GM12878 (cell line): ENCODE measurements at regions not wholly inside any gene's neighbourhood (a gene's known extent, or its start where the extent isn't known, plus 50 kb on each side); places are given as distances from the start of the nearest gene placed in this dataset.

ENCODE experiments used
- ATAC-seq: fragments of 200-7000 bp; cut with Tn5 transposase; 3 replicates; pipeline ENCODE4 v1.9.1; 2020; ENCODE audit warnings: mild to moderate bottlenecking, moderate library complexity
- BruUV-seq: library from RNA; stranded (reverse); fragments of 400-500 nt; replicated peaks from 2 replicates; lab custom pipeline; 2021; lab: Mats Ljungman, UMichigan
- CTCF ChIA-PET: fragments of 300-600 bp; sonication (Branson Sonifier 250); formaldehyde crosslinking; extraction: SDS; loops from one replicate; lab custom pipeline; 2021; ENCODE audit warnings: inconsistent platforms; lab: Yijun Ruan, JAX
- POLR2A ChIA-PET: fragments of 350-600 bp; formaldehyde crosslinking; extraction: SDS; loops from one replicate; lab custom pipeline; 2021; ENCODE audit warnings: inconsistent platforms; lab: Charles Lee
- RAD21 ChIA-PET: fragments of 300-600 bp; sonication (Branson Sonifier 250); formaldehyde crosslinking; loops from one replicate; lab custom pipeline; 2023; ENCODE audit warnings: antibody characterized with exemption; ENCODE audit not compliant: unreplicated experiment; lab: Charles Lee
- SMC1A ChIA-PET: fragments of 300-600 bp; sonication (Branson Sonifier 250); formaldehyde crosslinking; loops from one replicate; lab custom pipeline; 2023; ENCODE audit not compliant: unreplicated experiment, uncharacterized antibody; lab: Charles Lee
- DNase-seq: peaks from one replicate; pipeline ENCODE4 v3.0.0-alpha.2; 2011; ENCODE audit warnings: low read depth, low spot score
- FAIRE-seq: peaks from 3 replicates; lab custom pipeline; 2011; peaks lifted over from hg19 to GRCh38; lab: Jason Lieb, UNC
- H2AFZ ChIP-seq: 2 replicates; pipeline ENCODE4 v1.6.0; 2011; ENCODE audit warnings: low read depth, low read length, control low read depth; ENCODE audit not compliant: control insufficient read depth
- H3K27ac ChIP-seq: 2 replicates; pipeline ENCODE4 v1.5.1; 2011; ENCODE audit warnings: control low read depth; ENCODE audit not compliant: control insufficient read depth, insufficient read depth
- H3K27me3 ChIP-seq, 2 experiments: replicated peaks in 1 of 2; 2 replicates each; pipeline versions ENCODE4 v1.6.0 to v1.6.1; 2011; ENCODE audit warnings: low read length in 1 of 2; ENCODE audit not compliant: control insufficient read depth in 2 of 2, insufficient read depth in 2 of 2
- H3K36me3 ChIP-seq, 2 experiments: 2 replicates each; pipeline ENCODE4 v1.5.1; 2011; ENCODE audit warnings: low read length in 1 of 2; ENCODE audit not compliant: control insufficient read depth in 2 of 2, insufficient read depth in 2 of 2
- H3K4me1 ChIP-seq: 2 replicates; pipeline ENCODE4 v1.6.1; 2011; ENCODE audit warnings: mild to moderate bottlenecking, low read length, moderate library complexity, mixed read lengths; ENCODE audit not compliant: control insufficient read depth, insufficient read depth
- H3K4me2 ChIP-seq: 2 replicates; pipeline ENCODE4 v1.6.0; 2011; ENCODE audit warnings: control low read depth; ENCODE audit not compliant: control insufficient read depth, insufficient read depth
- H3K4me3 ChIP-seq: fragments of 200-600 bp; sonication (generic); 2 replicates; pipeline ENCODE4 v1.5.1; 2016
- H3K79me2 ChIP-seq: 2 replicates; pipeline ENCODE4 v1.6.0; 2011; ENCODE audit warnings: low read length; ENCODE audit not compliant: control insufficient read depth, insufficient read depth
- H3K9ac ChIP-seq: 2 replicates; pipeline ENCODE4 v1.8.0; 2011; ENCODE audit warnings: low read length, control low read depth, mixed read lengths; ENCODE audit not compliant: control insufficient read depth, insufficient read depth
- H3K9me3 ChIP-seq: replicated peaks from 3 replicates; pipeline ENCODE4 v1.5.1; 2011; ENCODE audit warnings: mild to moderate bottlenecking, low read length; ENCODE audit not compliant: control insufficient read depth, insufficient read depth
- H4K20me1 ChIP-seq: 2 replicates; pipeline ENCODE4 v1.6.0; 2011; ENCODE audit not compliant: control insufficient read depth, insufficient read depth
- ATF3 ChIP-seq: IDR thresholded peaks from 2 replicates; pipeline ENCODE4 v1.6.1; 2011; ENCODE audit warnings: low read depth, mild to moderate bottlenecking, low read length, moderate library complexity, borderline replicate concordance; ENCODE audit errors: extremely low read depth
- ATF7 ChIP-seq: fragments of 450-650 bp; IDR thresholded peaks from 2 replicates; pipeline ENCODE4 v1.6.1; 2016; ENCODE audit warnings: low read depth, mild to moderate bottlenecking
- CHD2 ChIP-seq: IDR thresholded peaks from 2 replicates; pipeline ENCODE4 v1.6.1; 2011; ENCODE audit warnings: low read depth, low read length, improper control_type of control experiment, borderline replicate concordance
- ETV6 ChIP-seq, 2 experiments: fragments of 450-650 bp in 1 of 2; IDR thresholded peaks in 1 of 2; conservative IDR thresholded peaks in 1 of 2; 2 replicates each; pipeline ENCODE4 v1.6.1; 2014; ENCODE audit warnings: antibody characterized with exemption in 1 of 2, borderline replicate concordance in 1 of 2, low read depth in 1 of 2, mild to moderate bottlenecking in 1 of 2, moderate library complexity in 1 of 2
- HDAC2 ChIP-seq: fragments of 200-600 bp; sonication (generic); IDR thresholded peaks from 2 replicates; pipeline ENCODE4 v1.6.1; 2017
- NKRF ChIP-seq: fragments of 450-650 bp; conservative IDR thresholded peaks from 2 replicates; pipeline ENCODE4 v1.6.1; 2017; ENCODE audit warnings: mild to moderate bottlenecking, moderate library complexity
- RB1 ChIP-seq: fragments of 450-650 bp; formaldehyde crosslinking; IDR thresholded peaks from 2 replicates; pipeline ENCODE4 v1.6.1; 2017; ENCODE audit warnings: mild to moderate bottlenecking, borderline replicate concordance
- RBBP5 ChIP-seq: fragments of 200-600 bp; sonication (generic); conservative IDR thresholded peaks from 2 replicates; pipeline ENCODE4 v1.6.1; 2016
- RELA ChIP-seq: fragments of 450-650 bp; IDR thresholded peaks from 2 replicates; pipeline ENCODE4 v1.8.0; 2014; ENCODE audit warnings: borderline replicate concordance; ENCODE audit not compliant: partially characterized antibody
- SIN3A ChIP-seq: IDR thresholded peaks from 2 replicates; pipeline ENCODE4 v1.6.1; 2012; ENCODE audit warnings: low read depth, low read length, improper control_type of control experiment
- SIX5 ChIP-seq: IDR thresholded peaks from 2 replicates; pipeline ENCODE4 v1.6.1; 2011; ENCODE audit warnings: mild to moderate bottlenecking, low read depth, low read length, moderate library complexity; ENCODE audit not compliant: severe bottlenecking
- SREBF1 ChIP-seq: IDR thresholded peaks from 2 replicates; pipeline ENCODE4 v1.6.1; 2012; ENCODE audit warnings: mild to moderate bottlenecking, low read length
- YY1 ChIP-seq: IDR thresholded peaks from 2 replicates; pipeline ENCODE4 v1.6.1; 2011; ENCODE audit warnings: low read depth, mild to moderate bottlenecking, low read length
- WGBS: methylation state at CpG from one replicate; pipeline ENCODE4 v1.1.6; 2016; ENCODE audit warnings: low lambda C conversion rate; ENCODE audit not compliant: insufficient replicate concordance, insufficient coverage; ENCODE audit errors: missing lambda C conversion rate; 5-methylcytosine and 5-hydroxymethylcytosine counted together
- in situ Hi-C: fragments of 300-500 bp; cut with MboI; formaldehyde crosslinking; loops from 9 replicates; pipeline ENCODE4 v1.14.3; 2018; ENCODE audit warnings: mixed read lengths
- intact Hi-C: fragments of 100-400 bp; cut with micrococcal nuclease; formaldehyde crosslinking; loops from one replicate; pipeline ENCODE4 v1.14.2; 2022; ENCODE audit not compliant: unreplicated experiment
- TF ChIP-seq, protein P1 (sequence below): fragments of 450-650 bp; IDR thresholded peaks from 2 replicates; pipeline ENCODE4 v1.6.1; 2016; ENCODE audit warnings: mild to moderate bottlenecking
- TF ChIP-seq, protein P2 (sequence below): fragments of 450-650 bp; IDR thresholded peaks from 2 replicates; pipeline ENCODE4 v1.6.1; 2017; ENCODE audit warnings: mild to moderate bottlenecking
- TF ChIP-seq, protein P3 (sequence below), 3 experiments: IDR thresholded peaks in 2 of 3; conservative IDR thresholded peaks in 1 of 3; 2 replicates each; pipeline ENCODE4 v1.5.1; 2011; ENCODE audit warnings: low read depth in 3 of 3, low read length in 3 of 3, mild to moderate bottlenecking in 3 of 3, control low read depth in 2 of 3, moderate library complexity in 2 of 3, inconsistent platforms in 1 of 3, mixed read lengths in 1 of 3; ENCODE audit not compliant: control insufficient read depth in 2 of 3, insufficient read depth in 1 of 3; ENCODE audit errors: extremely low read depth in 1 of 3

DNA sequence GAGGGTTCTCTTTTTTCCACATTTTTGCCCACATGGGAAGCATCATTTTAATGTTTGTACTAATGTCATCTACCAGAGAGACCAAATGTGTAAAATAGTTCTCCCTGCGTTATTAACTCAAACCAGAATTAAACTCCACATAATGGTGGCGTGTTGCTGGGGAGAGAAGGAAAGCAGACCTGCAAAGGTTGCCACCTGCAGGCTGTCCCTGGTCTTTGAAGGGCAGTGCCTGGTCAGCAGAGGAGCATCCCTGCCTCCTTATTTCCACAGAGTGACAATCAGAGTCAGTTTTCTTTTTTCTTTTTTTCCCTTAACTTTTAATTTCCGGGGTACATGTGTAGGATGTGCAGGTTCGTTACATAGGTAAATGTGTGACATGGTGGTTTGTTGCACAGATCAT lies 214.5 kb downstream of the TBX18 start:
- no peaks in the 10 kb centered on the region for H3K4me1 ChIP-seq
- intact Hi-C loops: loop anchor here (10.0 kb wide), 1 partner anchor 215 kb away; no protein-coding TSS in a partner anchor
- no peak overlapping the region for H3K4me3 ChIP-seq
- H3K27ac ChIP-seq: no peak overlapping the region
- H3K4me2 ChIP-seq: no peak overlapping the region
- no TSS peak for BruUV-seq
- FAIRE-seq (no peak), ATAC-seq (no peak), DNase-seq (no peak)
- 32% methylated on average over 4 of the region's 4 CpGs for WGBS
- ChIA-PET RAD21 (no interaction called here), POLR2A (no interaction called here), SMC1A (interaction anchor here (1.2 to 4.7 kb wide), 4 partner anchors 18 to 122 kb away, joined by 3 to 40 read pairs (median 4); no protein-coding TSS in a partner anchor), CTCF (interaction anchor here (0.9 kb wide), 1 partner anchor 127 kb away, joined by 3 read pairs; no protein-coding TSS in a partner anchor)
- no peak overlapping the region for H3K9ac ChIP-seq
- in situ Hi-C loops: no loop called here
- no peaks in the 10 kb centered on the region for H3K36me3 ChIP-seq
- H4K20me1 ChIP-seq: no peaks in the 10 kb centered on the region
- no peaks in the 10 kb centered on the region for H3K79me2 ChIP-seq
- no peaks in the 10 kb centered on the region for H3K27me3 ChIP-seq
- H2AFZ ChIP-seq: no peak overlapping the region
- no peaks in the 10 kb centered on the region for H3K9me3 ChIP-seq
- TF ChIP-seq RELA: no peak
- TF ChIP-seq SREBF1: no peak
- no peak for TF ChIP-seq NKRF
- TF ChIP-seq, protein P1, sequence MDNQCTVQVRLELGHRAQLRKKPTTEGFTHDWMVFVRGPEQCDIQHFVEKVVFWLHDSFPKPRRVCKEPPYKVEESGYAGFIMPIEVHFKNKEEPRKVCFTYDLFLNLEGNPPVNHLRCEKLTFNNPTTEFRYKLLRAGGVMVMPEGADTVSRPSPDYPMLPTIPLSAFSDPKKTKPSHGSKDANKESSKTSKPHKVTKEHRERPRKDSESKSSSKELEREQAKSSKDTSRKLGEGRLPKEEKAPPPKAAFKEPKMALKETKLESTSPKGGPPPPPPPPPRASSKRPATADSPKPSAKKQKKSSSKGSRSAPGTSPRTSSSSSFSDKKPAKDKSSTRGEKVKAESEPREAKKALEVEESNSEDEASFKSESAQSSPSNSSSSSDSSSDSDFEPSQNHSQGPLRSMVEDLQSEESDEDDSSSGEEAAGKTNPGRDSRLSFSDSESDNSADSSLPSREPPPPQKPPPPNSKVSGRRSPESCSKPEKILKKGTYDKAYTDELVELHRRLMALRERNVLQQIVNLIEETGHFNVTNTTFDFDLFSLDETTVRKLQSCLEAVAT: no peak
- TF ChIP-seq SIN3A: no peak
- TF ChIP-seq, protein P2, sequence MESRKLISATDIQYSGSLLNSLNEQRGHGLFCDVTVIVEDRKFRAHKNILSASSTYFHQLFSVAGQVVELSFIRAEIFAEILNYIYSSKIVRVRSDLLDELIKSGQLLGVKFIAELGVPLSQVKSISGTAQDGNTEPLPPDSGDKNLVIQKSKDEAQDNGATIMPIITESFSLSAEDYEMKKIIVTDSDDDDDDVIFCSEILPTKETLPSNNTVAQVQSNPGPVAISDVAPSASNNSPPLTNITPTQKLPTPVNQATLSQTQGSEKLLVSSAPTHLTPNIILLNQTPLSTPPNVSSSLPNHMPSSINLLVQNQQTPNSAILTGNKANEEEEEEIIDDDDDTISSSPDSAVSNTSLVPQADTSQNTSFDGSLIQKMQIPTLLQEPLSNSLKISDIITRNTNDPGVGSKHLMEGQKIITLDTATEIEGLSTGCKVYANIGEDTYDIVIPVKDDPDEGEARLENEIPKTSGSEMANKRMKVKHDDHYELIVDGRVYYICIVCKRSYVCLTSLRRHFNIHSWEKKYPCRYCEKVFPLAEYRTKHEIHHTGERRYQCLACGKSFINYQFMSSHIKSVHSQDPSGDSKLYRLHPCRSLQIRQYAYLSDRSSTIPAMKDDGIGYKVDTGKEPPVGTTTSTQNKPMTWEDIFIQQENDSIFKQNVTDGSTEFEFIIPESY: no peak
- TF ChIP-seq RB1: no peak
- TF ChIP-seq ATF3: no peak
- no peak for TF ChIP-seq RBBP5
- TF ChIP-seq SIX5: no peak
- no peak for TF ChIP-seq HDAC2
- TF ChIP-seq, protein P3, sequence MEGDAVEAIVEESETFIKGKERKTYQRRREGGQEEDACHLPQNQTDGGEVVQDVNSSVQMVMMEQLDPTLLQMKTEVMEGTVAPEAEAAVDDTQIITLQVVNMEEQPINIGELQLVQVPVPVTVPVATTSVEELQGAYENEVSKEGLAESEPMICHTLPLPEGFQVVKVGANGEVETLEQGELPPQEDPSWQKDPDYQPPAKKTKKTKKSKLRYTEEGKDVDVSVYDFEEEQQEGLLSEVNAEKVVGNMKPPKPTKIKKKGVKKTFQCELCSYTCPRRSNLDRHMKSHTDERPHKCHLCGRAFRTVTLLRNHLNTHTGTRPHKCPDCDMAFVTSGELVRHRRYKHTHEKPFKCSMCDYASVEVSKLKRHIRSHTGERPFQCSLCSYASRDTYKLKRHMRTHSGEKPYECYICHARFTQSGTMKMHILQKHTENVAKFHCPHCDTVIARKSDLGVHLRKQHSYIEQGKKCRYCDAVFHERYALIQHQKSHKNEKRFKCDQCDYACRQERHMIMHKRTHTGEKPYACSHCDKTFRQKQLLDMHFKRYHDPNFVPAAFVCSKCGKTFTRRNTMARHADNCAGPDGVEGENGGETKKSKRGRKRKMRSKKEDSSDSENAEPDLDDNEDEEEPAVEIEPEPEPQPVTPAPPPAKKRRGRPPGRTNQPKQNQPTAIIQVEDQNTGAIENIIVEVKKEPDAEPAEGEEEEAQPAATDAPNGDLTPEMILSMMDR (IDR thresholded peaks at IDR 0.05 in 2 of 3, conservative IDR thresholded peaks at IDR 0.05 in 1 of 3; ENCODE audit: control insufficient read depth in 2 of 3, extremely low read depth in 1 of 3, insufficient read depth in 1 of 3, low read depth in 3 of 3, low read length in 3 of 3): no peak
- TF ChIP-seq YY1: no peak
- no peak for TF ChIP-seq ATF7
- TF ChIP-seq ETV6 (conservative IDR thresholded peaks at IDR 0.05 in 1 of 2, IDR thresholded peaks at IDR 0.05 in 1 of 2; ENCODE audit: borderline replicate concordance in 1 of 2, low read depth in 1 of 2): no peak
- TF ChIP-seq CHD2: no peak
